ENCODE measurements at regions not wholly inside any gene's neighbourhood (a gene's known extent, or its start where the extent isn't known, plus 50 kb on each side); places are given as distances from the start of the nearest gene placed in this dataset.

- DNase-seq (ENCODE audit: low read depth in 2 of 2): no peak
Observed at GRCh38 chr11:70026726-70027125, 51.4 kb upstream of the ANO1 start.

GRCh38 chr11:70027451-70027850 is 50.7 kb upstream of the ANO1 start:
- DNase-seq (ENCODE audit: low read depth in 2 of 2): no peak

- DNase-seq (ENCODE audit: low read depth in 2 of 2): no peak
Observed at GRCh38 chr11:70028147-70028855, 49.8 kb upstream of the ANO1 start.
